ENCODE measurements at regions not wholly inside any gene's neighbourhood (a gene's known extent, or its start where the extent isn't known, plus 50 kb on each side); places are given as distances from the start of the nearest gene placed in this dataset.

GRCh38 chr10:10786109-10787090 lies 231.3 kb upstream of the CELF2 start:
- DNase-seq, result no peak

DNA sequence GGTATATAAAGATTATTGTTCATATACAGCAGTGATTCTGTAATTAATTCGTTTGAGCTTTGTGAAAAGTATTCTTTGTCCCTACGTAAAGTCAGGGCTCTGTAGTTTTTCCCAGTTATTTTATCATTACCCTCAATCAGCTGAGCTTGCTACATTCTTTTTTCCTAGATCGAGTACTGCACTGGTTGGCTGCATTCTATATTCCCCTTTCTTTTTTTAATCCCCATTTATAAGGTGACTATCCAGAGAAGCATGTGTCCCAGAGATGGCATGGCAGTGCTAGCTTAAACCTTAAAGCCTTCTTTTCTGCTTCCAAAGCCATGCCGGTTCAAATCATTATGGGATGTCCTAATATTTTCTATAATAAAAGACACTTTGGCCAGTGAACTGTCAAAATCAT lies 230.1 kb upstream of the CELF2 start:
- DNase-seq, result no peak

DNA sequence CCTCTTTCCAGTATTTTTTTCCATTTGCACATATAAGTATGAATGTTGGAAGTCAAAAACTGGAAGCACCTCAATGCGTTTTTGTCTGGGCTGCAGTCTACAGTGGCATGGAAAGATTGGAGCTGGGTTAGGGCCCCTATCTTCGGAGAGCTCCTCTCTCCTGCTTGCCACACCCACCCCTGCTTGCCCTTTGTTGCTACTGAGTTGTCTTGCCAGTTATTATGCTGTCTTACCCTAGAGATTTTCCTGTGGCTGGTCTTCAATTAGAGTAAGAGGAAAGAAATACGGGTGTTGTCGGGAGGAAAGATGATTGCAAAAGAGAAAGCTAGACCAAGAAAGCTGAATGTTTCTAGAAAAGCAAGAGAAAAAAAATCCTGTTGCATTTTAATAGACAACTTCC lies 228.9 kb upstream of the CELF2 start:
- DNase-seq, result no peak

- DNase-seq, result no peak
Measured at GRCh38 chr10:10791869-10792268, 225.8 kb upstream of the CELF2 start.

- DNase-seq, result no peak
Measured at GRCh38 chr10:10792681-10793080, 225.0 kb upstream of the CELF2 start.

GRCh38 chr10:10794046-10794445 lies 223.6 kb upstream of the CELF2 start:
- no peak for DNase-seq

GRCh38 chr10:10794791-10795191 lies 222.9 kb upstream of the CELF2 start:
- no peak for DNase-seq

DNA sequence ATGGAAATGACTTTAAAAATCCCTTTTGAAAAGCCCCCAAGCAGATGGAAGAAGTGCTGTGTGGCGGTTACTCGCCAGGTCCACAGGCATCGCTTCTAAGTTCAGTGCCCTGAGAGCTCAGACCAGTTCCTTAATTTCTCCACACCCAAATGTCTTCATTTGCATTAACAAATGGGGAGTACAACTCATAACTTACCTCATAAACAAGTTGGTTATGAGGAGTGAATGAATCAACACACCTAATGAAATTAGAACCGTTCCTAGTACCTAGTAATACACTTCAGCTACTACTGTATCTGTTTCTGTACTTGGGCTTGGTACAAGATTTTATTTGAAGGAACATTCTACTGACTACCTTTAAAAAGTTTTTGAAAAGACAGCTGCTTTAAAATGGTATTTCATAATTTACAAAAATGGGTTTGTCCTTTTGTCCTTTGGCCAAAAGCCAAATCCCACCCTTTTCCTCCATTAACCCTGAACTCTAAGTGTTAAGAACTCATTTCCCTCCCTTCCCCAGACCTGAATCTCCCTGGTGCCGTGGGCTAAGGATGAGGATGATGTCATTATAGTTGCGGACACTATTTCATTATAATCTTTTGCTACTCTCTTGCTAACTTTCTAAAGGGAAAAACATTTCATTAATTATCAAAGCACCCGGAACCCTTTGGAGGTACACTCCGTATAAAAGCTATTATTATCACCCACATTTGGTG lies 221.5 kb upstream of the CELF2 start:
- no peak for DNase-seq

DNA sequence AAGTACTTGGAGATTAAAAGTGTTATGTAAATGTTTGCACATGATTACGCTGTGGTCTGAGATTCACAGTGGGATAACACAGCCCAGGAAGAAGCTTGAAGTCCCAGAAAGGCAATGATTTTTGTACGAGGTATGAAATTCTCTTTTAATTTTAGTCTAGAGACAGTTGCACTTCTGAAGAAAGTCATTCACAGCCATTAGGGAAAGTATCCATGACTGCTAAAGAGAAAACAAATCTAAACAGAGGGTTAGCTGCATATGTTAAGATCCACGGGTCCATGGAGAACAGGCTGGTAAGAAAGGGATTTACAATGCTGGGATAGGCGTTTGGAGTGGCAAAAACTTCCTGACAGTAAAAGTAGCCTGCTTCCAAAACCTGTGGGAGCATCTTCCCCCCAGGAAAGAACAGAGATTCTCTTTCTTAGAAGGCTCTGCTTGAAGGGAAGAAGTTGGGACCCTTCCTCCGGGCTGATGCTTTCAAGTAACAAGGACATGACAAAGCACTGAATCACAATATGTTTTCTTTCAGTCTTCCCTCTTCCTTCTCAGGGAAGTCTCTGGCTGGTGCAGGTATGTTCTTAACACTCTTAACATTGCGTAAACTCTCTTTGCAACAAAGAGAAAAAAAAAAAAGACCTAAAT lies 220.8 kb upstream of the CELF2 start:
- no peak for DNase-seq

- DNase-seq, result no peak
Measured at GRCh38 chr10:10797513-10797912, 220.2 kb upstream of the CELF2 start.

DNA sequence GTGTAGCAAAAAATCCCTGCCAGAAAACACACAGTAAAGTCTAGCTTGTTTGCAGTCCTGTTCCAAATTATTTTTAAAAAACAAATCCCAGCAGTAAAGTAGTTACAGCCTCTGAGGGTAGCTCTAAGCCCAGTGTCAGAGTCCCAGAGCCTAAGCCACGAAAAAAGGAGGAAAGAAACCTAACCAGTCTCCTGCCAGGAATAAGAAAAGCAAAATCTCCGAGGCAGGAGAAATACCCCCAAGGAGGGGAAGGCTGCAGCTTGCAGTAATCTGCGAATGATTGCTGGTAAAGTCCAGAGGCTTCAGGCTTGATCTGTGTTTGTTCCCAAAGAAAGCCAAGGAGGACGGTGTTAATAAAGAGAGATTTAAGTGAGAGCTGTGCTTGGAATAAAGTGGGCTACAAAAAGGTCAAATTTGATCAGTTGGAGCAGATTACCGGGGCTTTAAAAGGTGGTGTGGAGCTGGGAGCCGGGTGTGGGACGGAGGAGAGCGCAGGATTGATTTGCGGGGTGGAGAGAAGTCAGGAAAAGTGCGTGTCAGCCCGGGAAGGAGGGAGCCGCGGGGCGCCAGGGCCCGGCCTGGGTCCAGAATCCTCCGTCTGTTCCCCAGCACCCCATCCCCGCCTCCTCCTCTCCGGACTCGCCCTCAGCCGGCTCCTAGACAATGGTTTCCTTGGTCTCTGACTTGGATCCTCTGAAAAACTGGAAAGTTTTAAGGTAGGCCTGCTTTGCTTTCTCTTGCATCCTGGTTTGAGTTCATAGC lies 219.4 kb upstream of the CELF2 start:
- DNase-seq, result no peak

- DNase-seq, result no peak
Measured at GRCh38 chr10:10798864-10799192, 218.8 kb upstream of the CELF2 start.

- no peak for DNase-seq
Measured at GRCh38 chr10:10800961-10801360, 216.7 kb upstream of the CELF2 start.

GRCh38 chr10:10803278-10803677 lies 214.4 kb upstream of the CELF2 start:
- DNase-seq, result no peak

DNA sequence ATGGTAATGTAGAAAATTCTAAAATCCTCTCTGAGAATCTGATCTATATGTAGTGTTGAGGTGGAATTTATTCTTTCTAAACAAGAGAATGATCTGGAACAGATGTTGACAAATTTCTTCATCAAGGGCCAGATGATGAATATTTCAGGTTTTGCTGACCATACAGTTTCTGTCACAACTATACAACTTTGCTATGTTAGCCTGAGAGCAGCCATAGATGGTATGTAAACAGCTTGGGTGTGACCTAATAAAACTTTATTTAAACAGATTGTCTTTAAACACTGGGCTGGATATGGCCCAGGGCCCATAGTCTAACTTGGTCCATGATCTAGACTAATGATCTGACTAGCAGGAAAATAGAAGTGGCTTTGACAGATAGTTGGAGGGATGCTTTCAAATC lies 213.6 kb upstream of the CELF2 start:
- no peak for DNase-seq

- DNase-seq, result no peak
Measured at GRCh38 chr10:10804998-10805740, 212.5 kb upstream of the CELF2 start.

DNA sequence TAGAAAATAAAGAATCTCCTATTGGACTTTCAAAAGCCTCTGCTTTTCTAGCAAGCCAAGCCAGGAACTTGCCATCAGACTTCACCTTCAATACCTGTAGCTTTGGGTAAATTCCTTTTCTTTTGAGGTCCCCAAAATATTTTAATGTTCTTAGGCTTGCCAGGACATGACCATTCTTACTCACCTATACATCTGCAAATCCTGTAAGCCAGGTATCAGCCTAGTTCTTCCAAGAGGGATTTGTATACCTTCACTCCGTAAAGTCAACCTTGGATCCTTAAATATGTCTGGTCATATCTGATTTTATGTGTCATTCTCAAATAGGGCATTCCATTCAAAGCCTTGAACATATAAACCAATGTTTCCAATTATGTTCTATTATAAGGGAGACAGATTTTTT lies 210.6 kb upstream of the CELF2 start:
- DNase-seq, result no peak

DNA sequence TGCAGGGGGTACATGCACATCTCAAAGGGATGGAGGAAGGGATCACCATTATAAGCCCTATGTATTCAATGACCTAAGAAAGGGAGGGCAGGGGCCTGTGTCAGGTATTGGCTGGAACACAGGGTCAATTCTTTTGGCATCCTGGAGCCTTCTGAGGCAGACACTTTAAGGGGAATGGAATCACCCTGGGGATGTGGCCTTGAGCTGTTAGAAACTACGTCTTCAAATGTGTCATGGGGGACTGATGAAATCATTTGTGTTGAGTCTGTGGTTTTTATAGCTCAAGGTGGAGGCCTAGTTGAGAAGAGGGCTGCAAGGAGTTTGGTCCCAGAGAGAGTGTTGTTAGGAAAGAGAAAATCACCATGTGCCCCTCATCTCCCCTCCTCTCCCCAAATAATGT lies 206.1 kb upstream of the CELF2 start:
- DNase-seq, result no peak

DNA sequence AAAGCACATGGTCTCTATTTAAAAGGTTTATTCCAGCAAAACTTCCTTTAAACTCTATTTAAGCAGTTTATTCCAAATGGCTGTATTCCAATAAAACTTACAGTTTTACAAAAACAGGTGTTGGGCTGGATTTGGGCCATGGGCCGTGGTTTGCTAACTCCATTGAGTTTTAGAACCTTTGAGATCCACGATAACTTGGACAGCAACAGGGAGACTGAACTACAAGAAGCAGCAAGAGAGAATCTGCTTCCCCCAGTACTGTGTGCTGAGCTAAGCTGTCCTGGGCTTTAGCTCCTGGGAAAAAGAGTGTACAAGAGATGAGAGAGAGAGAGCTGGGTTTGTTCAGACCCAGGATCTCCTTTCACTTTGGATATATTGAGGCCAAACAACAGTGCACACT lies 204.0 kb upstream of the CELF2 start:
- DNase-seq, result no peak

- no peak for DNase-seq
Measured at GRCh38 chr10:10814069-10814468, 203.6 kb upstream of the CELF2 start.

GRCh38 chr10:10816447-10816846 lies 201.2 kb upstream of the CELF2 start:
- DNase-seq, result no peak

- no peak for DNase-seq
Measured at GRCh38 chr10:10817609-10818008, 200.1 kb upstream of the CELF2 start.

Data from T-helper 1 cell (primary cell).